ENCODE measurements at regions not wholly inside any gene's neighbourhood (a gene's known extent, or its start where the extent isn't known, plus 50 kb on each side); places are given as distances from the start of the nearest gene placed in this dataset.

GRCh38 chr9:27653246-27653645 lies 80.0 kb upstream of the C9orf72 start:
- no peak overlapping the region for H3K56ac ChIP-seq (replicated peaks; ENCODE audit: insufficient read length, low read depth, low read length)
- no peak overlapping the region for H2BK5ac ChIP-seq (ENCODE audit: low read depth, low read length)
- ChIA-PET POLR2A (ENCODE audit: partially characterized antibody) (no interaction called here), CTCF (ENCODE audit: partially characterized antibody) (interaction anchor here (0.7 to 1.1 kb wide), 2 partner anchors 8 to 14 kb away, joined by 3 read pairs; no protein-coding TSS in a partner anchor)
- no peaks in the 10 kb centered on the region for H3K36me3 ChIP-seq (ENCODE audit: control insufficient read depth in 2 of 4, insufficient read depth in 4 of 4, low read length in 3 of 4)
- no peaks in the 10 kb centered on the region for H3K23me2 ChIP-seq (ENCODE audit: low read depth, low read length)
- no peaks in the 10 kb centered on the region for H3K9me3 ChIP-seq (ENCODE audit: insufficient read depth in 2 of 2, low read depth in 1 of 2, low read length in 1 of 2)
- WGBS, 2 experiments (ENCODE audit: extremely low coverage in 1 of 2, insufficient coverage in 1 of 2, insufficient read length in 1 of 2, insufficient replicate concordance in 2 of 2, low coverage in 1 of 2, low lambda C conversion rate in 2 of 2, missing lambda C conversion rate in 1 of 2) = 82% methylated on average over 1 of the region's 1 CpG; no CpG with 5 or more reads in 1 of the 2 experiments
- H3K79me2 ChIP-seq (ENCODE audit: control insufficient read depth in 1 of 2, insufficient read depth in 2 of 2, low read length in 2 of 2) = no peaks in the 10 kb centered on the region
- no peak overlapping the region for H2AK5ac ChIP-seq (ENCODE audit: low read depth, low read length)
- FAIRE-seq = no peak
- H3K18ac ChIP-seq (ENCODE audit: extremely low read depth, low read length) = no peak overlapping the region
- no peak overlapping the region for H2BK12ac ChIP-seq (ENCODE audit: low read depth, low read length)
- H2BK20ac ChIP-seq (ENCODE audit: low read length) = no peak overlapping the region
- H3K4me3 ChIP-seq (ENCODE audit: extremely low read depth in 1 of 4, insufficient read depth in 2 of 4, low read depth in 3 of 4, low read length in 4 of 4) = no peak overlapping the region
- no peak overlapping the region for H2BK120ac ChIP-seq (replicated peaks; ENCODE audit: low read depth, low read length)
- H3K4ac ChIP-seq (replicated peaks; ENCODE audit: insufficient read length, low read depth, low read length) = no peak overlapping the region
- H3K4me2 ChIP-seq (ENCODE audit: insufficient read depth in 1 of 2, low read depth in 2 of 2, low read length in 2 of 2) = no peak overlapping the region
- H3K9ac ChIP-seq (replicated peaks in 1 of 4; ENCODE audit: extremely low read depth in 1 of 4, low read depth in 3 of 4, low read length in 3 of 4) = no peak overlapping the region
- H3K79me1 ChIP-seq (ENCODE audit: low read depth, low read length) = no peaks in the 10 kb centered on the region
- DNase-seq (ENCODE audit: low read depth in 1 of 2, low spot score in 2 of 2) = no peak
- H4K20me1 ChIP-seq (replicated peaks in 1 of 2; ENCODE audit: control insufficient read depth in 1 of 2, insufficient read depth in 2 of 2, low read length in 2 of 2) = no peaks in the 10 kb centered on the region
- H3K4me1 ChIP-seq (replicated peaks in 1 of 4; ENCODE audit: control insufficient read depth in 3 of 4, insufficient read depth in 4 of 4, low read length in 3 of 4) = no peaks in the 10 kb centered on the region; a peak in 1 of 7 replicates
- H3K27ac ChIP-seq (ENCODE audit: low read depth, low read length) = no peak overlapping the region
- no peak overlapping the region for H3K14ac ChIP-seq (ENCODE audit: insufficient read length)
- no peak overlapping the region for H4K5ac ChIP-seq (ENCODE audit: insufficient read length, low read depth, low read length)
- no peak overlapping the region for H3K23ac ChIP-seq (ENCODE audit: insufficient read length)
- no peak overlapping the region for H2AFZ ChIP-seq (ENCODE audit: low read length)
- H4K8ac ChIP-seq (ENCODE audit: extremely low read depth, insufficient read depth, low read length) = no peak overlapping the region
- no peak overlapping the region for H4K91ac ChIP-seq (replicated peaks; ENCODE audit: insufficient read length, low read length)
- H3K27me3 ChIP-seq (replicated peaks in 1 of 4; ENCODE audit: control insufficient read depth in 3 of 4, extremely low read depth in 1 of 4, insufficient read depth in 3 of 4, low read length in 3 of 4) = no peaks in the 10 kb centered on the region
- H2BK15ac ChIP-seq (ENCODE audit: low read length) = no peak overlapping the region
- TF ChIP-seq CTCF (IDR thresholded peaks at IDR 0.05; ENCODE audit: control extremely low read depth in 1 of 3, insufficient read depth in 1 of 3, low read depth in 1 of 3, low read length in 3 of 3) (no peak), TBP (IDR thresholded peaks at IDR 0.05; ENCODE audit: low read depth, low read length) (no peak), TCF12 (IDR thresholded peaks at IDR 0.05; ENCODE audit: low read depth, low read length) (no peak), KDM5A (IDR thresholded peaks at IDR 0.05; ENCODE audit: low read length) (no peak), RAD21 (IDR thresholded peaks at IDR 0.05 in 1 of 2, conservative IDR thresholded peaks at IDR 0.05 in 1 of 2; ENCODE audit: low read depth in 2 of 2, low read length in 2 of 2) (no peak), JUND (IDR thresholded peaks at IDR 0.05; ENCODE audit: low read length) (no peak), EP300 (IDR thresholded peaks at IDR 0.05; ENCODE audit: borderline replicate concordance in 1 of 2, low read depth in 2 of 2, low read length in 2 of 2) (no peak), RNF2 (IDR thresholded peaks at IDR 0.05; ENCODE audit: borderline replicate concordance, low read depth, low read length, missing control alignments, poor library complexity, severe bottlenecking) (no peak), KDM4A (IDR thresholded peaks at IDR 0.05; ENCODE audit: low read depth, low read length, severe bottlenecking) (no peak), FOSL1 (IDR thresholded peaks at IDR 0.05; ENCODE audit: insufficient read depth, low read depth, low read length) (no peak), CREB1 (IDR thresholded peaks at IDR 0.05) (no peak), SP2 (IDR thresholded peaks at IDR 0.05; ENCODE audit: low read length) (no peak)
